Midbrain (tissue), 1 donor: ENCODE measurements at regions not wholly inside any gene's neighbourhood (a gene's known extent, or its start where the extent isn't known, plus 50 kb on each side); places are given as distances from the start of the nearest gene placed in this dataset.

Experiments used
- DNase-seq: peaks from one replicate; lab custom pipeline; 2025; lab: John Stamatoyannopoulos, UW

DNA sequence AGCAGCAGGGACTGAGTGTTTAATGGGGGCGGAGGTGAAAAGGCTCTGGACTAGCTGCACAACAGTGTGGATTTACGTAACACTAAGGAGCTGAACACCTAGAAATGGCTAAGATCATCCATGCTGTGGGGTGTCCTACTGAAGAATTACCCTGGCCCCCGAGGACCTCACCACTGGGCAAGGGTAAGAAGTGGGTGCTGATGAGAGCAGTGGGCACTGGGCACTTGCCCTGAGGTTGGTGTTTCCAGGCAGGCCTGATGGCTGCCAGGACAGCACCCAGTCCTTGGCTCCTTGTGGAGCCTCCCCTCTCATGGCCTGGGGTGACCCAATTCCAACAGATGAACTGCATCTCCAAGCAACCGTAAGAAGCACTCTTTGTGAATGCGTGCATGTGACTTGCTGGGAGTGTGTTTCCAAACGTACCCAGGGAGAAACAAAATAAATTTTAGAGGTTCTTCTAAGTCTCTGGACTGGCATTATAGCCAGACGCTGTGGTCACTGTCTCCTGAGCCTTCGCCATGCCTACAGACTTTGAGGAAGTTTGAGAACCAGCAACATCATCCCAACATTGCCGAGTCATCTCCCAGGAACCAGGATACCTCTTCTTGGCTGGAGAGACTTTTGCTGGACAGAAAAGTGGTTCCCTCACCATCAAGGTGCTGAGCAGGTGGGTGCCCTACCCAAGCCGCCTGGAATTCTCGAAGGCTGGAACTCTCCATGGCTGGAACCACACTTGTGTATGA is 245.9 kb downstream of the ERMARD start:
- no peak for DNase-seq

DNA sequence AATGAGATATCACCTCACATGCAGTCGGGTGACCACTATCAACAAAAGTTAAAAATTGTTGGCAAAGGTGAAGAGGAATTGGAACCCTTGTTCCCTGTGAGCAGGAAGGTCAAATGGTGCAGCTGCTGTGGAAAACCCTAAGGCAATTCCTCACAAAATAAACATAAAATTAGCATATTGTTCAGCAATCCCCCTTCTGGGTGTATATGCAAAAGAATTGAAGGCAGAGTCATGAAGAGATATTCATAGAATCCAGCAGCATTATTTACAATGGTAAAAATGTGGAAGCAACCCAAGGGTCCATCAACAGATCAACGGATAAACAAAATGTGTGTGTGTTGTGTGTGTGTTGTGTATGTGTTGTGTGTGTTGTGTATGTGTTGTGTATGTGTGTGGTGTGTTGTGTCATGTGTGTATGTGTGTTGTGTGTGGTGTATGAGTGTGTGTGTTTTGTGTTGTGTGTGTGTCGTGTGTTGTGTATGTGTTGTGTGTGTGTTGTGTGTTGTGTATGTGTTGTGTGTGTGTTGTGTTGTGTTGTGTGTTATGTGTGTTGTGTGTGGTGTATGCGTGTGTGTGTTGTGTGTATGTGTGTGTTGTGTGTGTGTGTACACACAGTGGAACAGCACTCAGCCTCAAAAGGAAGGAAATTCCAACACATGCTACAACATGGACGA is 245.1 kb downstream of the ERMARD start:
- no peak for DNase-seq

DNA sequence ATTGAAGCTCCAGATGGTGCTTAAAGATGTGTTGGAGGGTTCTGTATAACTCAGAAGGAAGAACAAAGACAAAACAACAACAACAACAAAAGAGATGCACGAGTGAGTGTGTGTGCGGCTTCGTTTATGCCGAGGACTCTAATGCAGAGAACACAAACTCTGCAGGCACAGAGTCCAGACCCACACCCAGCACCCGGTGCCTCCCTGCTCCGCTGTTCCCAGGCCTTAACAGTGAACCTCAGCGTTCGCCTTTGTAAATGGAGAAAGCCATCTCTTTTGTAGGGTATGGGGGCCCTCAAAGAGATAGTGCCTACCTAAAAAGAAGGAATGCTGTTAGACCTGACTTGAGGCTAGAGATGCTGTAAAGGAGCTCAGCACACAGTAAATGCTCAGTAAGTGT is 243.3 kb downstream of the ERMARD start:
- DNase-seq: no peak

DNA sequence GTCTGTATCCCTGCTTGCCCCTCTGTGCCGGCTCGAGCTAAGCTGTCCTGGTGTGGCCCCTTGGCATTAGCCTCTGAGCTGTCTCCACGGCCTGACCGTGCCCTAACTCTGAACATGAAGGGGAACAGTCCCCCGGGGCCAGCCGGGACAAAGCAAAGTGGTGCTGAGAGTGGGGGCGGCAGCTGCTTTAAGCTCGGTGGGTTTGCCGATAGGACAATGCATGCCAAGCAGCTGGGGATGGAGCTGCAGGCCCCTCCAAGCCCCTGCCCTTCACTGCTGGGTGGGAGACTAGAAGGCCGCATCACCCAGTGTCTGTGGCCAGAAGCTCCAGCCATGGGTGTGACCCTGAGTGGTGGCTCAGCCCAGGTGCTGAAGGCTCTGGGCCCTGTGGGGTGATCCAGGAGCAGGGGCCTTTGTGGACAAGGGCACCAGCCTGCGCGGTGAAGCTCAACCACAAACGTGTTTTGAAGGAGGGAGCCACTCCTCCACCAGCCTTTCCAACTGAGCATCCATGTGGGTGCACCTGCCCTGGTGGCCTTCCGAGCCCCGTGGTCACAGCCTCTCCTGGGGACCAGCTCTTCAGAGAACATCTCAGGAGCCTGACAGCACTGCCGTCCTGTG is 242.5 kb downstream of the ERMARD start:
- DNase-seq: no peak

DNA sequence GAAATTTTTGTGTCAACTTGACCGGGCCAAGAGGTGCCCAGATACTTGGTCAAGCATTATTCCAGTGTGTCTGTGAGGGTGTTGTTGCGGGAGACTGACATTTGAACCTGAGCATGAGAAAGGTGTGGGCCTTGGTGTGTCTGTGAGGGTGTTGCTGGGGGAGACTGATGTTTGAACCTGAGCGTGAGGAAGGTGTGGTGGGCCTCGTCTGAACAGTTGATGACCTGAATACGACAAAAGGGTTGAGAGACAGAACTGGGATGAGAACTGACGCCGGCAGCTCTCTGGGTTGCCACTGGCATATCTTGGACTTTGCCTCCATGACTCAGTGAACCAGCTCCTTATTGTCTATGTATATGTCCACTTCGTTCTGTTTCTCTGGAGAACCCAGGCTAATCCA is 240.5 kb downstream of the ERMARD start:
- no peak for DNase-seq

DNA sequence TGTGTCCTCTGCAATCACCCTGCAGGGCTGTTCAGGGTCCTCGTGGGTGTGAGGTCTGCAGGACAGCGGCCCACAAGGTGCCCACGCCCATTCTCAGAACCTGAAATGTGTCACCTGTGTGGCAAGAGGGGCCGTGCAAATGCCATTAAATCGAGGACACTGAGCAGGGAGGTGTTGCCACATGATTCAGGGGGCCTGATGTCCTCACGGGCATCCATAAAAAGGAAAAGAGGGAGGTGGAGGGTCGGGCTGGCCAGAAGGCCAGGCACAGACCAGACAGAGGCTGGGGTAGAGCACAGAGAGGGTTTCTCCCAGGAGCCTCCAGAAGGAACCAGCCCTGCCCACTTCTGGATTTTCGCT is 239.6 kb downstream of the ERMARD start:
- no peak for DNase-seq

DNA sequence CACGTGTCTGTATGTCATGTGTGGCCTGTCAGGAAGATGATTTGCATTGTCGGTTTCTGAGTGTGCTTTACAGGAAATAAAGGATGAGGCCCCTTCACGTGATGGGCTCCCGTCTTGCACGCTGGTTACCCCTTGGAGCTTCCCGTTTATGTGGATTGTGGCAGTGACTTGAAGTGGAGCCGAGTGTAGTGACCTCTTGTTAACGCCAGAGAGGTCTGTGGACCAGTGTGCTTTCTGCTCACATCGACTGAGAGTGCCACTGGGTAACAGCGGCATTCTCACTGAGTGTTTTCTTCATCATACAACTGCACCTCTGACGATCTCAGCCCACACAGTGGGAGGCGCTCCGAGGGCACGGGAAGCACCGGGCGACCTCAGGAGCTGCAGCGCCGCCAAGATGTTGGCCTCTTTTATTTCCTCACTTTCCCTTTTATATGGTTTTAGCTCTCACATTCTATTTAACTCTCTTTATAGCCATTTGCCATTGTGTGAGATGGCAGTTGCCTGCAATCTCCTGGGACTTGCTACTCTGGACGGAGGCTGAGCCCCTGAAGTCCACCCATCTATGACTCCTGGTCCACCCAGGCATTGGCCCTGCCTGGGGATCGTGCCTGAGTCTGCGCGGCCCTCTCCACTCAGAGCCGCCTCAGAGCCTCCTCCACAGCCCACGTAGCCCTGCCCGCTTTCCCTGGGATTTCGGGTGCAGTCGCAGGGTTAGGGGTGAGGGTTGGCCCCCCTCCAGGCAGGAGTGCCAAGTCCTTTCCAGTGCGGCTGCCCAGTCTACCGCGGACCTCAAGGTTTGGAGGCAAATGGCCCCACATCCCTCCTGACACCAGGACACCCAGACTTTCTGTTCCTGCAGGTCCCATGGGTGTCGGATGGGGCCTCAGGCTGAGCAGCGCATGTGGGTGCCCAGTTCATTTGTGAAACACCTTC is 238.9 kb downstream of the ERMARD start:
- no peak for DNase-seq

DNA sequence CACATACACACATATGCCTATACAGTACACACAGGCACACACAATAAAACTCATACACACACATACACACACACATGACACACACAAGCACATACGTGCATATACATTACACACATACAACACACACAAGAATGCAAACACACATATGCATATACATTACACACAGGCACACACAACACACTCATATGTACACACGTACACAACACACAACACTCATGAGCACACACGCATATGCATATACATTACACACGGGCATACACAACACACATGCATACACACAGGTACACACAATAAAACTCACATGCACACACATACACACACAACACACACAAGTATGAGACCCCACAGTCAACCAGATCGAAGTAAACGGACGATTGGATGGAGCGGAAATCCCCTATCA is 238.2 kb downstream of the ERMARD start:
- no peak for DNase-seq

DNA sequence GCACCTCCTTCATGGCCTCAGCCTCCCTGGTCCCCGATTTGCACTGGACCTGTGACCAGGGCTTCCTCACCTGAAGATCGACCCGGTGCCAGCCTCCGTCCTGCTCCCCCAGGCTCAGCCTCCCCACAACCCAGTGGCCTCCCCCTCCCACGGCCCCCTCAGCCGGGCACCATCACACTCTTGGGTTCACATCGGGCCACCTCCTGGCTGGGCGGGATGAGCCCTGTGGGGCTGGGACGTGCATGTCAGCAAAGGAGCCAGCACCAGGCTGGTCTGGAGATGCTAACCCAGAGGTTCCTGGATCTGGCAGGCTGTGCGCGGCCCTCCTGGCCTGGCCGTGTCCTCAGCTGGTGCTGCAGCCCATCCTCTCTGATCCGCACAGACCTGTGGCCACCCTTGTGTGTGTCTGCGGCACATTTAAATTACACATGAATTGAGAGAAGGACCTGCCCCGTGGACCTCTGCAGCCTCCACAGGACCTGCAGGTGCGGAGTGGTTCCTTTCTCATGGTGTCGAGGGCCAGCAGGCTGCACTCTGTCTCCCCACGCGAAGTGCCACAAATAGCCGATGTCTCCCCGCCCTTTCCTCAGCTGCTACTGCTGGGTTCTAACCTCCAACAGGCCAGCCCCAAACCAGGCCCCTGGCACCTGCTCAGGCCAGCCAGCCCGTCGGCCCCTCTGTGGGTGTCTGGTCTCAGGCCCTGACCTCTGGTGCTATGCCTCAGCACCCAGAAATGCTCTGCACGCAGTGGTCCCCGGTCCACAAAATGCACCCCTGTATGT is 237.5 kb downstream of the ERMARD start:
- DNase-seq: no peak

DNA sequence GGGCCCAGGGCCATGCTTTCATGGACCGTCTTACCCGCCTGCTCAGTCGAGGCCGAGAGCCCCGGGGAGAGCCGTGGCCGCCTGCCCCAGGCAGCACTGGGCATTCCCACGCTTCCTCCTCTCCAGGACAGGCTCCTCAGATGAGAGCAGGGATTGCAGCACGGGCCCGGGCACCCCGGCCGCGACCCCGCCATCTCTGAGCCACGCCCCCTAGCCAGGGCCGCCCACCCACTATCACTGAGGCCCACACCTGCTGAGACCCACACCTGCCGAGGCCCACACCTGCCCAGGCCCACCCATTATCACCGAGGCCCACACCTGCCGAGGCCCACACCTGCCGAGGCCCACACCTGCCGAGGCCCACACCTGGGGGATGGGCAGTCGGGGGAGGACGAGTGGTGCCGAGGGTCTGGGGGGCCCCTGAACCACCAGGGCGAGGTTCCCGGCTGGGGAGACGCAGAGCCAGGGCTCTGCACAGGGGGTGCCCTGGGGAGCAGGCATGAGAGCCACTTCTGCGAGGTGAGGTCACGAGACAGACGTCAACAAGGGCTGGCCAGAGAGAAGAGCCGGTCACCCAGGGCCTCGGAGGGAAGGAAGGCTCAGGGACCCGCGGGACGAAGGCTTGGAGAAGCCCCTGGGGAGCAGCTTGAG is 235.6 kb downstream of the ERMARD start:
- DNase-seq: no peak

DNA sequence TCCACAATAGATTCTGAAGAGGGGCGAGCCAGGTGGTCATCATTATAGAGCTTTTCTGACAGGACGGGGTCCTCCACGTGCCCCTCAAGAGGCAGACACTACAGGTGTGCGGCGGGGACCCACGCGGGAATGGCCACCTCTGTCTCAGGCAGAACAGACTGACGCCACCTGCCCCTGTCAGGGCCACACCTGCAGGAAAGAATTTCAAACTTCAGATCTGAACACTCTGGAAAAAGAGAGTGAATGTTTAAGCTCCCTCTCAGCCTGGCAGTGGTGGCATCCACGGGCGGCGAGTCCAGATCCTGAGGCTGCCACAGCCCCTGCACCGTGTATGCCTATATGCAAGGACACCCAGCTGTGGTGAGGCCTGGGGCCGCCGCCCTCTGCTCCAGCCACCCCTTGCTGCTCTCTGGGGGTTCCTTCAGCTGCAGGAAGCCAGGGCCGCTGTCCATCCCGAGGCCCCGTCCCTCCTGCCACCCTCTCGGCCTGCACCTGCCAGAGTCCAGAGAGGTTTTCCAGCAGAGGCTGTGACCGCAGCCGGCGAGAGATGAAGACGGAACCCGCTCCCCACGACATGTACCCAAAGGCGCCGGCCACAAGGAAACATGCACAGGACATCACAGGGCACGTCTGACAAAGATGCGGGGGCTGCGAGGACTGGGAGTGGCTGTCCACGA is 234.9 kb downstream of the ERMARD start:
- no peak for DNase-seq

DNA sequence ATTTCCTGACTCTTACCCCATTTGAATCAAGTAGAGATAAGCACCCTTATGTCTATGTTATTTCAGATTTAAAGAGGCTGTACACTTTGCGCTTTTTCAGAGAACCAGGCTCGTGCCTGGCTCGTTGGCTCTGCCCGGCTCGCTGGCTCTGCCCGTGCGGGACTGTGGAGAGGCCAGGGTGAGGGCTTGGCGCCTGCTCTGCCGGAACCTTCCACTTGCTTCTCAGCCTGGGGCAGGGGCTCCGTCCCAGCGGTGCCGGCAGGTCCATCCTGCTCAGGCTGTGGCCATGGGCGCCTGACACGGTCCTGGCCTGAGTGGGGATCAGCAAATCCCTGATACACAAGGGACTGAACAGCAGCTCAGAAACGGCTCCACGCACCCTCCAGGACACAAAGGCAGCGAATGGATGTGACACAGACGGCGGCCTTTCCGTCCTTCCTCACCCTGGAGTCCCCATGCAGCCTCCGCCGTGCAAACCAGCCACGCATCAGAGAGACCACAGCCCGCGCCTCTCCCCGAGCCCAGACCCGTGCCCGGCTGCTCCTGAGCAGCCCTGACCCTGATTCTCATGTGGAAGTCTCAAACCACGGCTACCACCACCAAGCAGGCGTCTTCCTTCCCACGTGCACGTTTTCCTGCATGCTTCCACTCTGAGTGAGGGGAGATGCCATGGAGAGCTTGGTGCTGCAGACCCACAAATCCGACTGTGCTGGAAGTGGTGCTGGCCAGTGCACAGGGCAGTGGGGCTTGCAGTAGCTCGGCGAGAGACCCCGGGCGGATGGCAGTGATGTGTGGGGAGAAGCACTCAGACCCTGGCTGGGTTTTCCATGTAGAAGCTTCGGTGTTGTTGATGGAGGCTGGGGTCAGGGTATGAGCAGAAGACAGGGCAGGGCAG is 233.9 kb downstream of the ERMARD start:
- no peak for DNase-seq

DNA sequence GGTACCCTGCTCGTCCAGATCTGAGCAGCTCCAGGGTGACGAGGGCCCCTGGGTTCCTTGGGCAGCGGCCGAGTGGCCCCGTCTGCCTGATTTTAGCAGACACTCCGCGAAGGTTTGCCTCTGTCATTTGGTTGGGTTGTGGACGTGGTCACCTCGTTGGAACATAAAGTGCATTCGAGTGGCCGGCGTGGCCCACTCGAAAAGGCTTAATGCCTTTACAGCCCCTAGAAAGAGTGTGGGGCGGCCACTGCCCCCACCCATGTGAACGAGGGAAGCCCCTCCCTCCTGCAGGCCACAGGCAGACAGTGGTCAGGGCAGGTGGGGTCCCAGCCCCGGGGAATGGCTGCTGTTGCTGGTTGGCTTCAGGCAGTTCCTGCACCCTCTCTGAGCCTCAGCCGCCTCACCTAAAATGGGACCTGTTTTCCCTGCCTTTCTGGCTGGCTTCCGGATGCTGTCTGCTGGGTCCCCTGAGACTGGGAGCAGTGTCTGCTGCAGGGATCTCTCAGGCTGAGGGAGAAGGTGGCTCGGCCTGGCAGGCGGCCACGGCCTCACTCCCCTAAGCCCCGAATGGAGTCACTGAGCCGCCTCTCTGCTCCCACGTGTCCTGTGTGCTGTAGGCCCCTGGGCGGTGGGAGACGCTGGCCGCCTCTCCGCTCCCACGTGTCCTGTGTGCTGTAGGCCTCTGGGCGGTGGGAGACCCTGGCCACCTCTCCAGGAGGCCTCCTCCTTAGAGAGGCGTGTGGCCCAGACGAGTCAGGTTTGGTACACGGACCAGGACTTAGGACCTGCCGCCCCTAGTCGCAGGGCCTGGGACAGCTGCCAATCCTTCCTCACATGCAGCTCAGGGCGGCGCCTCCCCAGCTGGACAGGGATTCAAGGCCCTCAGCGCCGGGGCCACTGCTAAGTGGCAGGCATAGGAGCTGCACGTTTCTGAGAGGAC is 233.0 kb downstream of the ERMARD start:
- no peak for DNase-seq

DNA sequence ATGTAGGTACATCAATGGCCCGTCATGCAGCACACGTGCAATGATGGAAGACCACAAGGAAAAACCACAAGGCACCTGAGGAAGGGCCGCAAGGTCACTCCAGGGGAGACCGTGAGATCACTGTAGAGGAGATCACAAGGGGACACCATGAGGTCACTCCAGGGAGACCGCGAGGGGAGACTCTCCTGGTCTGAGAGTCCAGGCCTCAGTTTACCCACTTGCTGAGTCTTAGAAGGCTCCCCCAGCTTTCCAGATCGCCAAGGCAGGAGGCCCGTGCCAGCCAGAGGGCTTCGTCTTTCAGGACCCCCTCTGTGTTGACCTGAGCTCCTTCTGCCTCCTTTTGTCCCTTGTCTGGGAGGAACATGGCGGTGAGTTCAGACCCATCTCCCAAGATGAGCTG is 232.2 kb downstream of the ERMARD start:
- no peak for DNase-seq

DNA sequence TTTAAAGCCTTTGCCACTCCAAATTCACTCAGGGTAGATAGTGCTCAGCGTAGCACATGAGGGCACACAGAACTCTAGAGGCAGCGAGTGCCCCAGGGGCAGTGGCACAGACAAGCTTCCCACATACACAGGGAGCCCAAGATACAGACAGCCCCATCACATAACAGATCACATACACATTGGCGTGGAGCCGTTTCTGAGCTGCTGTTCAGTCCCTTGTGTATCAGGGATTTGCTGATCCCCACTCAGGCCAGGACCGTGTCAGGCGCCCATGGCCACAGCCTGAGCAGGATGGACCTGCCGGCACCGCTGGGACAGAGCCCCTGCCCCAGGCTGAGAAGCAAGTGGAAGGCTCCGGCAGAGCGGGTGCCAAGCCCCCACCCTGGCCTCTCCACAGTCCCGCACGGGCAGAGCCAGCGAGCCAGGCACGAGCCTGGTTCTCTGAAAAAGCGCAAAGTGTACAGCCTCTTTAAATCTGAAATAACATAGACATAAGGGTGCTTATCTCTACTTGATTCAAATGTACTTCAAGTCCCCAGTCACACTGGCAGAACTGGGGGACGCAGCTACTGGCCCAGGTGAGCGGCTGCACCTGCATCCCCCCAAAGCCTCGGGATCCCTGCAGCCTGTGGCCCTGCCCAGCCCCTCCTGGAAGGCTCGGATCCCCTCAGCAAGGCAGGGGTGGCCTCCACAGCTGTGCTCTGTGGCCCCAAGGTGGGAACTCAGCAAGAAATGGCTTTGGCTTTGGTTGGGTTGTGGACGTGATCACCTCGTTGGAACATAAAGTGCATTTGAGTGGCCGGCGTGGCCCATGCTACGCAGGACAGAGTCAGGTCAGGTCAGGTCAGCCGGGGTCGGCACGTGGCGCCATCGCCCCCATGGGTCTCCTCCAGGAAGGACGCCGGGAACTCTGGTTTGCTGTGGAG is 231.3 kb downstream of the ERMARD start:
- DNase-seq: no peak

DNA sequence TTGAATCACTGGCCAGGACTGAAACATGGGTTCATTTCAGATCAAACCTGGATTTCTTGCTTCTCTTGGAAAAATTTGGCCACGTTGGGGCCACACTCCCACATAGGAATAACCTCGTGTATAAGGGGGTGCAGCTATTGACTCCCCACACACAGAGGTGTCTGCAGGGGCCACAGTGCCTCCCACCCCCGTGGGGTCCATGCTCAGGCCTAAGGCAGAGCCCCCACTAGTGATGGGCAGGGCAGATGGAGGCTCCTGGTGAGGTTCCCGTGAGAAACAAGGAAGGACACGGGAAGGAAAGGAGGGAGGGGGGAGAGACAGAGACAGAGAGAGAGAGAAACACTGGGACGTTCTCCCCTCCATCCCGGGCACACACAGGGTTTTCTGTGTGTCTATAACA is 230.5 kb downstream of the ERMARD start:
- DNase-seq: no peak

DNA sequence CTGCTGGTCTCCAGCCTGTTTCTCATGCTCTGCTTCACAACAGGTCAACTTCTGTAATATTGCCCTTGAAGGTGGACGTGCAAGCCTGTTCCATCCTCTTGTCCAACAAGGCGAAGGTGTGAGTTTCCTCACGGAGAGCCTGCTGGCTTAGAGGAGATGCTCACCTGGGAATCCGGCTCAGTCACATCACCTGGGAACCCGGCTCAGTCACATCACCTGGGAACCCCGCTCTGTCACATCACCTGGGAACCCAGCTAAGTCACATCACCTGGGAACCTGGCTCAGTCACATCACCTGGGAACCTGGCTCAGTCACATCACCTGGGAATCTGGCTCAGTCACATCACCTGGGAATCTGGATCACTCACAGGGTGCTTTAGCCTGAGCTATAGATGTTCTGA is 230.1 kb downstream of the ERMARD start:
- DNase-seq: no peak
